ENCODE measurements at regions not wholly inside any gene's neighbourhood (a gene's known extent, or its start where the extent isn't known, plus 50 kb on each side); places are given as distances from the start of the nearest gene placed in this dataset.

DNA sequence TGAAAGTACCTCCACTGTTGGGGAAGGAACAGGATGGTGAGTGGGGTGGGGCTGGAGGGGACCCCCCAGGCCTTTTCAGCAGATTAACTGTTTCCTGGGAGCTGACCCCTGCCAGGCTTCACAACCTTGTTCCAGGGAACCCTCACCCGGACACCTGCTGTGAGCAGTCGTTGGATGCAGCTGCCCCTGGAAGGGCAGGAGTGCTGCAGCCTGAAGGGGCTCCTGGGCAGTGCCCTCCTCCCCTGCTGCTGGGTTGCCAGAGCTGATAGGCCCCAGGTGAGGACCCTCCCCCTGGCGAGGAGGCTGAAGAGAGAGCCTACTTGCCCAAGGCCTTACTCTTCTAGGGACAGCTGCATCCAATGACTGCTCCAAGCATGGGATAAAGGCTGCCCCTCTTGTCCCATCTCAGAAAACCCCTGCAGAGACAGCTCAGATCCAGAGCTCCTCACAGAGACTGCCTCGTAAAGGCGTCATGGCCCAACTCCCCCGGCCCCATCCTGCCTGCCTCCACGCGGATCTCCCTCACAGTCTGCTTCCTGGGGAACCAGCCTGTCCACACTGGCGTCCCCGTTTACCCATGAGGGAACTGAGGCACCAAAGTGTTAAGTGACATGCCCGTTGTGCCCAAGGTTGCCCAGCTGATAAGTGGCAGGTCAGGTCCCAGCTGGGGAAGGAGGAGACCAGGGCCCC, 193.4 kb upstream of the LINGO1 start:
- TF ChIP-seq, protein P1, sequence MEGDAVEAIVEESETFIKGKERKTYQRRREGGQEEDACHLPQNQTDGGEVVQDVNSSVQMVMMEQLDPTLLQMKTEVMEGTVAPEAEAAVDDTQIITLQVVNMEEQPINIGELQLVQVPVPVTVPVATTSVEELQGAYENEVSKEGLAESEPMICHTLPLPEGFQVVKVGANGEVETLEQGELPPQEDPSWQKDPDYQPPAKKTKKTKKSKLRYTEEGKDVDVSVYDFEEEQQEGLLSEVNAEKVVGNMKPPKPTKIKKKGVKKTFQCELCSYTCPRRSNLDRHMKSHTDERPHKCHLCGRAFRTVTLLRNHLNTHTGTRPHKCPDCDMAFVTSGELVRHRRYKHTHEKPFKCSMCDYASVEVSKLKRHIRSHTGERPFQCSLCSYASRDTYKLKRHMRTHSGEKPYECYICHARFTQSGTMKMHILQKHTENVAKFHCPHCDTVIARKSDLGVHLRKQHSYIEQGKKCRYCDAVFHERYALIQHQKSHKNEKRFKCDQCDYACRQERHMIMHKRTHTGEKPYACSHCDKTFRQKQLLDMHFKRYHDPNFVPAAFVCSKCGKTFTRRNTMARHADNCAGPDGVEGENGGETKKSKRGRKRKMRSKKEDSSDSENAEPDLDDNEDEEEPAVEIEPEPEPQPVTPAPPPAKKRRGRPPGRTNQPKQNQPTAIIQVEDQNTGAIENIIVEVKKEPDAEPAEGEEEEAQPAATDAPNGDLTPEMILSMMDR (IDR thresholded peaks at IDR 0.05; ENCODE audit: poor library complexity, severe bottlenecking), result no peak
- no peaks in the 10 kb centered on the region for H3K9me3 ChIP-seq (ENCODE audit: low read length)
- H3K27me3 ChIP-seq (ENCODE audit: insufficient read depth, low read depth, low read length), result no peaks in the 10 kb centered on the region
- no peaks in the 10 kb centered on the region for H3K79me2 ChIP-seq (replicated peaks; ENCODE audit: insufficient read depth, low read length)
- no peaks in the 10 kb centered on the region for H3F3A ChIP-seq (ENCODE audit: insufficient read depth, low read length, poor library complexity, severe bottlenecking)
- no peak overlapping the region for H3K4me3 ChIP-seq (ENCODE audit: low read length)
- H3K27ac ChIP-seq (ENCODE audit: low read length), result no peak overlapping the region
- no peaks in the 10 kb centered on the region for H4K20me1 ChIP-seq (ENCODE audit: insufficient read depth)
- no peak overlapping the region for H3K4me2 ChIP-seq (ENCODE audit: low read length)
- H3K9me2 ChIP-seq (ENCODE audit: insufficient read depth, low read length), result no peaks in the 10 kb centered on the region
- no peaks in the 10 kb centered on the region for H3K36me3 ChIP-seq (ENCODE audit: insufficient read depth, low read length)
- no peak overlapping the region for H2AFZ ChIP-seq (ENCODE audit: low read depth, low read length)
- no peak overlapping the region for H3K9ac ChIP-seq (ENCODE audit: low read length)

DNA sequence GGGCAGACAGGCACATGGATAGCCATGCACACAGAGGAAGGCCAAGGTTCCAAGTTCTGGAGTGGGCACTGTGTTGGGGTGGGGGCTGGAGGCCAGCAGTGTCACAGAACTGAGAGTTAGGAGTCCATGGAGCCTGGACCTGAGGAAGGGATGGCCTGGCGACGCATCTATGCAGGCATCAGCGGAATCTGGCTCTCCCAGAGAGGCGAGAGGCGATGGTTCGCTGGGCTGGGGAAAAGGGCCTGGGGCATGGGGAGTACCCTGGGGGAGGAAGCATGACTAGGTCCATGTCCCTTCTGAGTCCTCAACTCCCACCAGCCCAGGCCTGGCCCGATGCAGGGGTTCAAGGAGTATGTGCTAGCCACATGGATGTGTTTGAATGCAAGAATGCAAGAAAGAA, 192.8 kb upstream of the LINGO1 start:
- Histone ChIP-seq H3K9ac (ENCODE audit: low read length) (no peak overlapping the region), H3K4me2 (ENCODE audit: low read length) (no peak overlapping the region), H3F3A (ENCODE audit: insufficient read depth, low read length, poor library complexity, severe bottlenecking) (no peaks in the 10 kb centered on the region), H3K9me3 (ENCODE audit: low read length) (no peaks in the 10 kb centered on the region), H3K4me3 (ENCODE audit: low read length) (no peak overlapping the region), H3K9me2 (ENCODE audit: insufficient read depth, low read length) (no peaks in the 10 kb centered on the region), H3K36me3 (ENCODE audit: insufficient read depth, low read length) (no peaks in the 10 kb centered on the region), H3K27me3 (ENCODE audit: insufficient read depth, low read depth, low read length) (no peaks in the 10 kb centered on the region), H3K79me2 (replicated peaks; ENCODE audit: insufficient read depth, low read length) (no peaks in the 10 kb centered on the region), H2AFZ (ENCODE audit: low read depth, low read length) (no peak overlapping the region), H3K27ac (ENCODE audit: low read length) (no peak overlapping the region), H4K20me1 (ENCODE audit: insufficient read depth) (no peaks in the 10 kb centered on the region)
- TF ChIP-seq, protein P1 (IDR thresholded peaks at IDR 0.05; ENCODE audit: poor library complexity, severe bottlenecking), result no peak
- no peak for TF ChIP-seq EZH2 (IDR thresholded peaks at IDR 0.05; ENCODE audit: borderline replicate concordance, insufficient read depth, low read length, poor library complexity, severe bottlenecking)
- no peak for TF ChIP-seq MXI1 (conservative IDR thresholded peaks at IDR 0.05; ENCODE audit: poor library complexity, severe bottlenecking)
- TF ChIP-seq POLR2AphosphoS5 (IDR thresholded peaks at IDR 0.05), result no peak
- TF ChIP-seq EP300 (conservative IDR thresholded peaks at IDR 0.05; ENCODE audit: poor library complexity, severe bottlenecking), result no peak
- TF ChIP-seq RAD21 (conservative IDR thresholded peaks at IDR 0.05), result no peak
- TF ChIP-seq REST (IDR thresholded peaks at IDR 0.05; ENCODE audit: borderline replicate concordance), result no peak
- TF ChIP-seq TAF1 (IDR thresholded peaks at IDR 0.05; ENCODE audit: low read depth), result no peak

Measured in neural cell (in vitro differentiated cells).